SK-N-SH treated with all-trans-retinoic acid at 6 μM for 48 hours (cell line): ENCODE measurements at regions not wholly inside any gene's neighbourhood (a gene's known extent, or its start where the extent isn't known, plus 50 kb on each side); places are given as distances from the start of the nearest gene placed in this dataset.

Experiments used
- ATAC-seq: fragments of 200-7000 bp; cut with Tn5 transposase; 3 replicates; pipeline ENCODE4 v1.9.1; 2020; ENCODE audit warnings: mild to moderate bottlenecking, moderate library complexity
- ARNTL ChIP-seq: fragments of 450-650 bp; formaldehyde crosslinking; IDR thresholded peaks from 2 replicates; pipeline ENCODE4 v1.5.0; 2020; ENCODE audit warnings: low read depth, mild to moderate bottlenecking, moderate library complexity, borderline replicate concordance
- CSDC2 ChIP-seq: fragments of 250-450 bp; sonication (Bioruptor Pico); IDR thresholded peaks from 2 replicates; pipeline ENCODE4 v1.5.0; 2020; ENCODE audit warnings: mild to moderate bottlenecking, moderate library complexity
- CSRNP3 ChIP-seq: fragments of 250-450 bp; sonication (Bioruptor Pico); IDR thresholded peaks from 2 replicates; pipeline ENCODE4 v1.5.1; 2021; ENCODE audit warnings: mild to moderate bottlenecking, moderate library complexity
- ESRRG ChIP-seq: fragments of 250-450 bp; sonication (Bioruptor Pico); IDR thresholded peaks from 2 replicates; pipeline ENCODE4 v1.6.1; 2021; ENCODE audit warnings: mild to moderate bottlenecking
- ISL1 ChIP-seq: fragments of 250-450 bp; sonication (Bioruptor Pico); IDR thresholded peaks from 2 replicates; pipeline ENCODE4 v2.1.2; 2022; ENCODE audit warnings: mild to moderate bottlenecking, moderate library complexity
- OSR1 ChIP-seq: fragments of 250-450 bp; sonication (Bioruptor Pico); IDR thresholded peaks from 2 replicates; pipeline ENCODE4 v1.8.0; 2022; ENCODE audit warnings: moderate library complexity, mild to moderate bottlenecking, inconsistent platforms
- POU6F1 ChIP-seq: fragments of 250-450 bp; sonication (Bioruptor Pico); IDR thresholded peaks from 2 replicates; pipeline ENCODE4 v1.8.0; 2021; ENCODE audit warnings: low read depth, mild to moderate bottlenecking, moderate library complexity, borderline replicate concordance
- PPARA ChIP-seq: fragments of 250-450 bp; sonication (Bioruptor Pico); IDR thresholded peaks from 2 replicates; pipeline ENCODE4 v1.5.0; 2020; ENCODE audit warnings: mild to moderate bottlenecking, borderline replicate concordance
- RARB ChIP-seq: fragments of 250-450 bp; sonication (Bioruptor Pico); IDR thresholded peaks from 2 replicates; pipeline ENCODE4 v1.8.0; 2021; ENCODE audit warnings: mild to moderate bottlenecking, moderate library complexity
- SNAI2 ChIP-seq: fragments of 250-450 bp; sonication (Bioruptor Pico); IDR thresholded peaks from 2 replicates; pipeline ENCODE4 v1.5.0; 2020; ENCODE audit warnings: mild to moderate bottlenecking, moderate library complexity
- TOX ChIP-seq: fragments of 250-450 bp; sonication (Bioruptor Pico); IDR thresholded peaks from 2 replicates; pipeline ENCODE4 v1.8.0; 2021; ENCODE audit warnings: mild to moderate bottlenecking, moderate library complexity, borderline replicate concordance
- ZFP3 ChIP-seq: fragments of 250-450 bp; sonication (Bioruptor Pico); IDR thresholded peaks from 2 replicates; pipeline ENCODE4 v1.5.0; 2020; ENCODE audit warnings: mild to moderate bottlenecking, moderate library complexity
- ZNF565 ChIP-seq: fragments of 450-650 bp; formaldehyde crosslinking; conservative IDR thresholded peaks from 2 replicates; pipeline ENCODE4 v1.5.0; 2020; ENCODE audit warnings: low read depth, mild to moderate bottlenecking, moderate library complexity
- ZNF70 ChIP-seq: fragments of 450-650 bp; formaldehyde crosslinking; IDR thresholded peaks from 2 replicates; pipeline ENCODE4 v1.5.0; 2020; ENCODE audit warnings: mild to moderate bottlenecking, moderate library complexity
- ZNF8 ChIP-seq: fragments of 450-650 bp; formaldehyde crosslinking; IDR thresholded peaks from 2 replicates; pipeline ENCODE4 v1.5.0; 2020; ENCODE audit warnings: mild to moderate bottlenecking, moderate library complexity
- TF ChIP-seq, protein P1 (sequence below): fragments of 250-450 bp; sonication (Bioruptor Pico); IDR thresholded peaks from 2 replicates; pipeline ENCODE4 v1.5.1; 2020; ENCODE audit warnings: low read depth, mild to moderate bottlenecking, moderate library complexity
- TF ChIP-seq, protein P2 (sequence below): fragments of 250-450 bp; sonication (Bioruptor Pico); IDR thresholded peaks from 2 replicates; pipeline ENCODE4 v1.5.0; 2020; ENCODE audit warnings: mild to moderate bottlenecking, moderate library complexity

DNA sequence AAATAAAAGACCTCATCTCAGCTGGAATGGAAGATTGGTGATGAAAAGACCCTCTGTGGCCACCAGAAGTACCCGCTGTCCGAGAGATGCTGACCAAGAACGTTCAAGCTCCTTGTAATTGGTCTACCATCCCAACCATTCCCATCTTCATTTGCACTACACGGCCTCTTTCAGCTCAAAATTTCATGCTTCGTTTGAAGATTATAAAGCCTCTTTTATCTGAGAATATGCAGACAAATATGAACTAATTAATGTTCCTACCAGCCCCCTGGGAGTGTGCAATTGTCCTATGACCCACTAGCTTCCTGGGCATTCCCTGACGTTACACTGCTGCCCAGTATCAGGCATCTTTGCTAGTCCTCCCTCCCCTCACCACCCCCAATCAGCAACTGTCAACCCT lies 583.7 kb downstream of the MID1IP1 start (continued):
- TF ChIP-seq POU6F1 (CRISPR knock-in tag): no peak
- TF ChIP-seq, protein P1, sequence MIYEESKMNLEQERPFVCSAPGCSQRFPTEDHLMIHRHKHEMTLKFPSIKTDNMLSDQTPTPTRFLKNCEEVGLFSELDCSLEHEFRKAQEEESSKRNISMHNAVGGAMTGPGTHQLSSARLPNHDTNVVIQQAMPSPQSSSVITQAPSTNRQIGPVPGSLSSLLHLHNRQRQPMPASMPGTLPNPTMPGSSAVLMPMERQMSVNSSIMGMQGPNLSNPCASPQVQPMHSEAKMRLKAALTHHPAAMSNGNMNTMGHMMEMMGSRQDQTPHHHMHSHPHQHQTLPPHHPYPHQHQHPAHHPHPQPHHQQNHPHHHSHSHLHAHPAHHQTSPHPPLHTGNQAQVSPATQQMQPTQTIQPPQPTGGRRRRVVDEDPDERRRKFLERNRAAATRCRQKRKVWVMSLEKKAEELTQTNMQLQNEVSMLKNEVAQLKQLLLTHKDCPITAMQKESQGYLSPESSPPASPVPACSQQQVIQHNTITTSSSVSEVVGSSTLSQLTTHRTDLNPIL (CRISPR knock-in tag): no peak

DNA sequence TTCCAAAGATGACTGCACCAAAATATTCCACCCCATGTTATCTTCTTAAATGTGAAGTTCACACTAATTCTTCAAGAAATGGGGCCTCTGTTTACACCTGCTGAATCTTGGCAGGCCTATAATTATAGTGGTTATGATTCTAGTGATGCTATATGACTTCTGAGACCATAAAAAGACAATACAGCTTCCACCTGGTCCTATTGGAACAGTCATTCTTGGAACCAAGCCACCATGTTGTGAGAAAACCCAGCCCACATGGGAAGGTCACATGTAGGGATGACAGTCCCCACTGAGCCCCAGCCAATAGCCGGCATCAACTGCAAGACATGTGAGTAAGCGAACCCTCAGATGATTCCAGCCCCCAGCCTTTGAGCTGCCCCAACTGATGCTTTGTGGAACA lies 587.5 kb downstream of the MID1IP1 start:
- no peak for ATAC-seq

GRCh38 chrX:39396358-39396995 lies 595.2 kb downstream of the MID1IP1 start:
- no peak for ATAC-seq
- TF ChIP-seq ARNTL (no peak), ISL1 (CRISPR knock-in tag) (no peak), POU6F1 (CRISPR knock-in tag) (no peak), RARB (CRISPR knock-in tag) (no peak), ZNF565 (CRISPR knock-in tag) (no peak), SNAI2 (CRISPR knock-in tag) (no peak), ZNF70 (CRISPR knock-in tag) (no peak)
- TF ChIP-seq, protein P1 (CRISPR knock-in tag): no peak
- TF ChIP-seq, all 23 proteins: peak for 0

More for the DNA sequence above, 587.5 kb downstream of the MID1IP1 start:
- TF ChIP-seq RARB (CRISPR knock-in tag) (no peak), CSDC2 (CRISPR knock-in tag) (no peak), ZNF565 (CRISPR knock-in tag) (no peak), TOX (no peak), CSRNP3 (CRISPR knock-in tag) (no peak), ISL1 (CRISPR knock-in tag) (no peak), SNAI2 (CRISPR knock-in tag) (no peak), ZNF8 (CRISPR knock-in tag) (no peak), ESRRG (no peak), ZFP3 (no peak), PPARA (CRISPR knock-in tag) (no peak)
- TF ChIP-seq, protein P2, sequence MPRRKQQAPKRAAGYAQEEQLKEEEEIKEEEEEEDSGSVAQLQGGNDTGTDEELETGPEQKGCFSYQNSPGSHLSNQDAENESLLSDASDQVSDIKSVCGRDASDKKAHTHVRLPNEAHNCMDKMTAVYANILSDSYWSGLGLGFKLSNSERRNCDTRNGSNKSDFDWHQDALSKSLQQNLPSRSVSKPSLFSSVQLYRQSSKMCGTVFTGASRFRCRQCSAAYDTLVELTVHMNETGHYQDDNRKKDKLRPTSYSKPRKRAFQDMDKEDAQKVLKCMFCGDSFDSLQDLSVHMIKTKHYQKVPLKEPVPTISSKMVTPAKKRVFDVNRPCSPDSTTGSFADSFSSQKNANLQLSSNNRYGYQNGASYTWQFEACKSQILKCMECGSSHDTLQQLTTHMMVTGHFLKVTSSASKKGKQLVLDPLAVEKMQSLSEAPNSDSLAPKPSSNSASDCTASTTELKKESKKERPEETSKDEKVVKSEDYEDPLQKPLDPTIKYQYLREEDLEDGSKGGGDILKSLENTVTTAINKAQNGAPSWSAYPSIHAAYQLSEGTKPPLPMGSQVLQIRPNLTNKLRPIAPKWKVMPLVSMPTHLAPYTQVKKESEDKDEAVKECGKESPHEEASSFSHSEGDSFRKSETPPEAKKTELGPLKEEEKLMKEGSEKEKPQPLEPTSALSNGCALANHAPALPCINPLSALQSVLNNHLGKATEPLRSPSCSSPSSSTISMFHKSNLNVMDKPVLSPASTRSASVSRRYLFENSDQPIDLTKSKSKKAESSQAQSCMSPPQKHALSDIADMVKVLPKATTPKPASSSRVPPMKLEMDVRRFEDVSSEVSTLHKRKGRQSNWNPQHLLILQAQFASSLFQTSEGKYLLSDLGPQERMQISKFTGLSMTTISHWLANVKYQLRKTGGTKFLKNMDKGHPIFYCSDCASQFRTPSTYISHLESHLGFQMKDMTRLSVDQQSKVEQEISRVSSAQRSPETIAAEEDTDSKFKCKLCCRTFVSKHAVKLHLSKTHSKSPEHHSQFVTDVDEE (CRISPR knock-in tag): no peak
- TF ChIP-seq, all 23 proteins: peak for 0

DNA sequence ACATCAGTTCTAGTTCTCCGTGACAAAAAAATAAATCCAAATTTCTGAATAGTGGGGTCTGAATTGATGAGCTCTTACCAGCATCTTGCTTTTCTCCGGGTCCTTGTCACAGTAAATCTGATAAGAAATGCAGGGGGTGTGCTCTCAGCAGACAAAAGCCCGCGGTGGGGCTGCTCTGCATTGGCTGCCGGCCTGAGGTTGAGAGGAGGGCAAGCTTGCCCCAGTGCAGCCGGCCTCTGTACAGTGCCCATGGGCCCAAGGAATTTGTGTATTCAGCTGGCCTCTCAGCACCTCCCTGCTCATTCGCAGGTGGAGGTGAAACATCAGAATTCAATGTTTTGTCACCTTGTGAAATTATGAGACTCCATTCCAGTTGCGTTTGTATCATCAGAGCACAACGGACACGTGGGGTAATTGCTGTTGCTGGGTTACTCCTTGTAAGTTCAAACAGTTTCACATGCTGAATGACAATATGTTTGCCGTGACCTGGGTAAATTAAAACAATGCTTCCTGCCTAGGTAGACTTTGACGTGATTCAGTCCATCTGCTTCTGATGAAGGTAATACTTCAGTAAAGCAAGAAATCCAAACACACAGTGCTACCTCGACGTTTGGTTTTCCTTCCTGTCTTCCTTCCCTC lies 596.4 kb downstream of the MID1IP1 start:
- ATAC-seq: no peak
- no peak for TF ChIP-seq ZNF70 (CRISPR knock-in tag)
- no peak for TF ChIP-seq CSDC2 (CRISPR knock-in tag)
- TF ChIP-seq, protein P2 (CRISPR knock-in tag): no peak
- no peak for TF ChIP-seq POU6F1 (CRISPR knock-in tag)
- TF ChIP-seq OSR1 (CRISPR knock-in tag): no peak
